ENCODE measurements at regions not wholly inside any gene's neighbourhood (a gene's known extent, or its start where the extent isn't known, plus 50 kb on each side); places are given as distances from the start of the nearest gene placed in this dataset.
A peak's percentile ranks its signal among the peaks of the same experiment; 100 is the strongest.

- peak; percentile 61 for DNase-seq (ENCODE audit: low spot score)
Observed at GRCh38 chr9:16133556-16134227, 580.8 kb downstream of the CCDC171 start.

- DNase-seq (ENCODE audit: low spot score): no peak
Observed at GRCh38 chr9:16134351-16134750, 581.5 kb downstream of the CCDC171 start.

- no peak for DNase-seq (ENCODE audit: low spot score)
Observed at GRCh38 chr9:16135968-16136367, 583.1 kb downstream of the CCDC171 start.

- no peak for DNase-seq (ENCODE audit: low spot score)
Observed at GRCh38 chr9:16136451-16136850, 583.6 kb downstream of the CCDC171 start.

GRCh38 chr9:16136961-16137360, 584.1 kb downstream of the CCDC171 start:
- no peak for DNase-seq (ENCODE audit: low spot score)

- peak; percentile 14 for DNase-seq (ENCODE audit: low spot score)
Observed at GRCh38 chr9:16138561-16139491, 586.0 kb downstream of the CCDC171 start.

- DNase-seq (ENCODE audit: low spot score): no peak
Observed at GRCh38 chr9:16139774-16140173, 586.9 kb downstream of the CCDC171 start.

- no peak for DNase-seq (ENCODE audit: low spot score)
Observed at GRCh38 chr9:16143310-16143709, 590.5 kb downstream of the CCDC171 start.

GRCh38 chr9:16143947-16144890, 591.4 kb downstream of the CCDC171 start:
- DNase-seq (ENCODE audit: low spot score): no peak

- peak; percentile 18 for DNase-seq (ENCODE audit: low spot score)
Observed at GRCh38 chr9:16145196-16145950, 592.5 kb downstream of the CCDC171 start.

- peak; percentile 64 for DNase-seq (ENCODE audit: low spot score)
Observed at GRCh38 chr9:16147726-16148125, 594.9 kb downstream of the CCDC171 start.

GRCh38 chr9:16150501-16150900, 597.7 kb downstream of the CCDC171 start:
- no peak for DNase-seq (ENCODE audit: low spot score)

GRCh38 chr9:16150938-16151650, 598.3 kb downstream of the CCDC171 start:
- no peak for DNase-seq (ENCODE audit: low spot score)

- no peak for DNase-seq (ENCODE audit: low spot score)
Observed at GRCh38 chr9:16152276-16153101, 599.6 kb downstream of the CCDC171 start.

GRCh38 chr9:16153221-16153620, 600.4 kb downstream of the CCDC171 start:
- no peak for DNase-seq (ENCODE audit: low spot score)

GRCh38 chr9:16153741-16154140, 600.9 kb downstream of the CCDC171 start:
- DNase-seq (ENCODE audit: low spot score): no peak

- peak; percentile 23 for DNase-seq (ENCODE audit: low spot score)
Observed at GRCh38 chr9:16154521-16155078, 601.8 kb downstream of the CCDC171 start.

- DNase-seq (ENCODE audit: low spot score): no peak
Observed at GRCh38 chr9:16155878-16156277, 603.0 kb downstream of the CCDC171 start.

- no peak for DNase-seq (ENCODE audit: low spot score)
Observed at GRCh38 chr9:16157216-16157615, 604.4 kb downstream of the CCDC171 start.
